ENCODE measurements at regions not wholly inside any gene's neighbourhood (a gene's known extent, or its start where the extent isn't known, plus 50 kb on each side); places are given as distances from the start of the nearest gene placed in this dataset.

DNA sequence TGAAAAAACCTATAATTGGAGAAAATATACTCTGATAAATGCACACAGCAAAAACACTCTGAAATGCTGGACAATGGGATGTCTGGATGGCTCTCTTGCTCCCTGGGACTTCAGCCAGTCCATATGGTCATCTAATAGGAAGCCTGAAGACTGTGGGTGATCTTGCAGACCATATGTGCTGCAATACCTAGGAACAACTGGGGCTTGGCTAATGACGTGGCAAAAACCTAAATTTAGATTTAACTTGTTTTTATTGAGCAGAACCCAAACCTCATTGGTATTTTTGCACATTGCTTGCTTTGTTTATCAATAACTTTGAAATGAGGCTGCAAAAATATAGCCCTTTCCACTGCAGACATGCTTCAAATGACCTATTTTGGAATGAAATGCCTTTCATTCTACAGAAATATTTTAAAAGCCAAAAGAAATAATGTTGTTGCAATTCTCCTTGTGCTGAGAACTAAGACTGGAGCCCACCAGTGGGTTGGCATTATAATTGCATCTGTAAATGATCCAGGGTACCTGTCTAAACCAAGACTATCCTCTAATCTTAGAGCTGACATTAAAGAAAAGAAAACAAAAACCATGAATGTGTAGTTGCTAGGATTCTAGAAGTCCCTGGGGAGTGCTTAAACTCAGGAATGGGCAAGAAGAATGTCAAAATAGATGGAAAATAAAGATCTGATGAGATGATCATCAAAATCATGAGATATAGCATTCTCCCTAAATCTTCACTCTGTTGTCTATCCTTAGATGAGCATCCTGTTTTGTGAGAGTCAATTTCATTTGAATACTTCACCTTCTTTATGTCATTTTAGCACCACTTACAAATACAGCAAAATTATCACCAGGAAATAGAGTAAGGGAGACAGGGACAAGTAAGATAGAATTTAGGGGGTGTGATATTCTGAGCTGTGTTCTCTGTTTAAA, 152.1 kb upstream of the RIMS1 start:
- no peak for TF ChIP-seq CTCF (IDR thresholded peaks at IDR 0.05; ENCODE audit: borderline replicate concordance, extremely low read depth, low read length, poor library complexity, severe bottlenecking)
- TF ChIP-seq EZH2 (IDR thresholded peaks at IDR 0.05; ENCODE audit: borderline replicate concordance, low read depth, low read length, severe bottlenecking) = no peak

All from DND-41 (cell line).